SU-DHL-6 (cell line): ENCODE measurements at regions not wholly inside any gene's neighbourhood (a gene's known extent, or its start where the extent isn't known, plus 50 kb on each side); places are given as distances from the start of the nearest gene placed in this dataset.

Source experiments
- H2AFZ ChIP-seq: fragments of 200-600 bp; sonication (generic); 2 replicates; pipeline ENCODE4 v1.6.1; 2014; ENCODE audit warnings: low read depth, mild to moderate bottlenecking, moderate library complexity, mixed read lengths, antibody characterized with exemption, low read length; ENCODE audit not compliant: severe bottlenecking
- H3F3A ChIP-seq: fragments of 200-600 bp; shearing (Covaris generic); 2 replicates; pipeline ENCODE4 v1.6.0; 2016; ENCODE audit warnings: antibody characterized with exemption, mild to moderate bottlenecking; ENCODE audit not compliant: insufficient read depth
- H3K27ac ChIP-seq: fragments of 200-600 bp; sonication (generic); 2 replicates; pipeline ENCODE4 v1.5.1; 2016; ENCODE audit warnings: low read depth, mild to moderate bottlenecking, low read length, moderate library complexity, mixed read lengths
- H3K27me3 ChIP-seq: fragments of 200-600 bp; sonication (generic), shearing (Covaris generic); 2 replicates; pipeline ENCODE4 v1.6.0; 2014; ENCODE audit warnings: mild to moderate bottlenecking, low read length
- H3K36me3 ChIP-seq: fragments of 200-600 bp; sonication (generic); 2 replicates; pipeline ENCODE4 v1.6.1; 2014; ENCODE audit warnings: mild to moderate bottlenecking, low read length, mixed read lengths
- H3K4me2 ChIP-seq: fragments of 300-600, 200-600 bp; shearing (Covaris generic), sonication (generic); 2 replicates; pipeline ENCODE4 v1.6.0; 2014; ENCODE audit warnings: low read length, low read depth, mild to moderate bottlenecking; ENCODE audit not compliant: poor library complexity, severe bottlenecking
- H3K4me3 ChIP-seq: fragments of 200-600 bp; sonication (generic); 2 replicates; pipeline ENCODE4 v1.5.1; 2014; ENCODE audit warnings: antibody characterized with exemption, low read length, mild to moderate bottlenecking, mixed read lengths; ENCODE audit not compliant: insufficient read depth, poor library complexity, severe bottlenecking
- H3K79me2 ChIP-seq: fragments of 200-600 bp; sonication (generic); 2 replicates; pipeline ENCODE4 v1.6.1; 2014; ENCODE audit warnings: mild to moderate bottlenecking, low read length, moderate library complexity; ENCODE audit not compliant: insufficient read depth
- H3K9ac ChIP-seq: fragments of 200-600 bp; sonication (generic); 2 replicates; pipeline ENCODE4 v1.7.0; 2014; ENCODE audit warnings: mild to moderate bottlenecking, low read length
- H3K9me2 ChIP-seq: fragments of 200-600 bp; sonication (generic); replicated peaks from 2 replicates; pipeline ENCODE4 v1.6.1; 2014; ENCODE audit warnings: low read length; ENCODE audit not compliant: insufficient read depth
- H3K9me3 ChIP-seq: fragments of 200-600 bp; sonication (generic); 2 replicates; pipeline ENCODE4 v1.6.1; 2014; ENCODE audit warnings: low read length, mixed read lengths; ENCODE audit not compliant: insufficient read depth
- H4K20me1 ChIP-seq: fragments of 200-600 bp; sonication (generic); 2 replicates; pipeline ENCODE4 v1.6.1; 2014; ENCODE audit warnings: low read depth, mild to moderate bottlenecking, antibody characterized with exemption, low read length, moderate library complexity, mixed read lengths
- EZH2phosphoT487 ChIP-seq: fragments of 200-600 bp; sonication (generic), shearing (Covaris generic); conservative IDR thresholded peaks from 2 replicates; pipeline ENCODE4 v1.6.1; 2018; ENCODE audit warnings: mild to moderate bottlenecking, antibody characterized with exemption, low read length, moderate library complexity, mixed read lengths
- TF ChIP-seq, protein P1 (sequence below): fragments of 200-600 bp; sonication (generic); IDR thresholded peaks from one replicate; pipeline ENCODE4 v1.5.1; 2017; ENCODE audit warnings: antibody characterized with exemption, mild to moderate bottlenecking, low read length, moderate library complexity; ENCODE audit not compliant: insufficient read depth, poor library complexity, severe bottlenecking

GRCh38 chr4:29199025-29199424 lies 1521.1 kb upstream of the PCDH7 start:
- Histone ChIP-seq H3K27ac (no peak overlapping the region), H3K9me3 (no peaks in the 10 kb centered on the region), H3K79me2 (no peaks in the 10 kb centered on the region), H2AFZ (no peak overlapping the region), H4K20me1 (no peaks in the 10 kb centered on the region), H3K4me3 (no peak overlapping the region), H3F3A (no peaks in the 10 kb centered on the region), H3K4me2 (no peak overlapping the region), H3K9ac (no peak overlapping the region), H3K36me3 (no peaks in the 10 kb centered on the region), H3K9me2 (no peaks in the 10 kb centered on the region), H3K27me3 (no peaks in the 10 kb centered on the region)
- TF ChIP-seq, protein P1, sequence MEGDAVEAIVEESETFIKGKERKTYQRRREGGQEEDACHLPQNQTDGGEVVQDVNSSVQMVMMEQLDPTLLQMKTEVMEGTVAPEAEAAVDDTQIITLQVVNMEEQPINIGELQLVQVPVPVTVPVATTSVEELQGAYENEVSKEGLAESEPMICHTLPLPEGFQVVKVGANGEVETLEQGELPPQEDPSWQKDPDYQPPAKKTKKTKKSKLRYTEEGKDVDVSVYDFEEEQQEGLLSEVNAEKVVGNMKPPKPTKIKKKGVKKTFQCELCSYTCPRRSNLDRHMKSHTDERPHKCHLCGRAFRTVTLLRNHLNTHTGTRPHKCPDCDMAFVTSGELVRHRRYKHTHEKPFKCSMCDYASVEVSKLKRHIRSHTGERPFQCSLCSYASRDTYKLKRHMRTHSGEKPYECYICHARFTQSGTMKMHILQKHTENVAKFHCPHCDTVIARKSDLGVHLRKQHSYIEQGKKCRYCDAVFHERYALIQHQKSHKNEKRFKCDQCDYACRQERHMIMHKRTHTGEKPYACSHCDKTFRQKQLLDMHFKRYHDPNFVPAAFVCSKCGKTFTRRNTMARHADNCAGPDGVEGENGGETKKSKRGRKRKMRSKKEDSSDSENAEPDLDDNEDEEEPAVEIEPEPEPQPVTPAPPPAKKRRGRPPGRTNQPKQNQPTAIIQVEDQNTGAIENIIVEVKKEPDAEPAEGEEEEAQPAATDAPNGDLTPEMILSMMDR, result no peak
- no peak for TF ChIP-seq EZH2phosphoT487

DNA sequence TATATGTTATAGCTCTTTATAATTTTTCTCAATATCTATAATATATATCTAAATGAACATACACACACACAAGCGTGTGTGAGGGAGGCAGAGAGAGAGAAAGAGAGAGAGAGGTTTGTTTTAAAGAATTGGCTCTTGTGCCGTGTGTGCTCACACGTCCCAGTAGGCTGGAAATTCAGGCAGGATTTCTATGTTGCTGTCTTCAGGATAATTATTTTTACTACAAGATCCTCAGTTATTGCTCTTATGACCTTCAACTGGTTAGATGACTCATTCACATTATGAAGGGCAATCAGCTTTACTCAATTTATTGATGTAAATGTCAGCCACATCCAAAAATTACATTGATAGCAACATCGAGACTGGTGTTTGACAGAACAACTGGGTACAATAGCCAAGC lies 1520.7 kb upstream of the PCDH7 start:
- no peak overlapping the region for H3K27ac ChIP-seq
- H3K27me3 ChIP-seq, result no peaks in the 10 kb centered on the region
- no peaks in the 10 kb centered on the region for H3K36me3 ChIP-seq
- no peaks in the 10 kb centered on the region for H3K79me2 ChIP-seq
- H3K4me3 ChIP-seq, result no peak overlapping the region
- no peaks in the 10 kb centered on the region for H3K9me3 ChIP-seq
- H3K4me2 ChIP-seq, result no peak overlapping the region
- H4K20me1 ChIP-seq, result no peaks in the 10 kb centered on the region
- H3K9me2 ChIP-seq, result no peaks in the 10 kb centered on the region
- no peak overlapping the region for H2AFZ ChIP-seq
- TF ChIP-seq, protein P1, result no peak
- TF ChIP-seq EZH2phosphoT487, result no peak
- H3F3A ChIP-seq, result no peaks in the 10 kb centered on the region
- H3K9ac ChIP-seq, result no peak overlapping the region

GRCh38 chr4:29213020-29213419 lies 1507.1 kb upstream of the PCDH7 start:
- no peaks in the 10 kb centered on the region for H4K20me1 ChIP-seq

More at GRCh38 chr4:29213020-29213419, 1507.1 kb upstream of the PCDH7 start:
- Histone ChIP-seq H3K27me3 (no peaks in the 10 kb centered on the region), H3K79me2 (no peaks in the 10 kb centered on the region), H2AFZ (no peak overlapping the region), H3F3A (no peaks in the 10 kb centered on the region), H3K9ac (no peak overlapping the region), H3K9me2 (no peaks in the 10 kb centered on the region), H3K36me3 (no peaks in the 10 kb centered on the region), H3K4me3 (no peak overlapping the region), H3K4me2 (no peak overlapping the region), H3K9me3 (0 out of 2 replicates have a peak, but pooled peaks cover 11% of the 10 kb centered on the region), H3K27ac (no peak overlapping the region)
- TF ChIP-seq EZH2phosphoT487, result no peak
- TF ChIP-seq, protein P1, result no peak
